Endometrium (tissue), 2 donors: ENCODE measurements at regions not wholly inside any gene's neighbourhood (a gene's known extent, or its start where the extent isn't known, plus 50 kb on each side); places are given as distances from the start of the nearest gene placed in this dataset.

Experiments
- FAIRE-seq: peaks from 2 replicates; lab custom pipeline; 2012; peaks lifted over from hg19 to GRCh38; lab: Jason Lieb, UNC
- donor health status: control.
- donor health status: control.

- no peak for FAIRE-seq
Measured at GRCh38 chr2:221361633-221362032, 210.5 kb downstream of the EPHA4 start.

- FAIRE-seq = no peak
Measured at GRCh38 chr2:221364672-221365071, 207.4 kb downstream of the EPHA4 start.
